GM18907 (cell line): ENCODE measurements at regions not wholly inside any gene's neighbourhood (a gene's known extent, or its start where the extent isn't known, plus 50 kb on each side); places are given as distances from the start of the nearest gene placed in this dataset.

Experiments used
- ATAC-seq: cut with Tn5 transposase; IDR thresholded peaks from one replicate; pipeline ENCODE4 v1.9.1; 2021; ENCODE audit warnings: mild to moderate bottlenecking, moderate library complexity; ENCODE audit not compliant: unreplicated experiment

DNA sequence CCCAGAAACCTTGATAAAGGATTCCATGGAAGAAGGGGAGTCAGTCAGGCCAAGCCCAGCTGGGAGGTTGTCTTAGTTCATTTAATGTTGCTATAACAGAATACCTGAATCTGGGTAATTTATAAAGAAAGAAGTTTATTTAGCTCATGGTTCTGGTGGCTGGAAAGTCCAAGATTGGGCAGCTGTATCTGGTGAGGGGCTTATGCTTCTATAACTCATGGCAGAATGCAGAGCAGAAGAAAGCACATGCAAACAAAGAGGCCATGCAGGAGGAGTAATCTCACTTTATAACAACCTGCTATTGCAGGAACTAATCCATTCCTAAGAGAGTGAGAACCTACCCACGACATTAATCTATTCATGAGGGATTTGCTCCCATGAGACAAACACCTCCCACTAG is 54.2 kb upstream of the ANKRD1 start:
- no peak for ATAC-seq

GRCh38 chr10:90977162-90977854 is 56.4 kb upstream of the ANKRD1 start:
- peak; percentile 91 for ATAC-seq

DNA sequence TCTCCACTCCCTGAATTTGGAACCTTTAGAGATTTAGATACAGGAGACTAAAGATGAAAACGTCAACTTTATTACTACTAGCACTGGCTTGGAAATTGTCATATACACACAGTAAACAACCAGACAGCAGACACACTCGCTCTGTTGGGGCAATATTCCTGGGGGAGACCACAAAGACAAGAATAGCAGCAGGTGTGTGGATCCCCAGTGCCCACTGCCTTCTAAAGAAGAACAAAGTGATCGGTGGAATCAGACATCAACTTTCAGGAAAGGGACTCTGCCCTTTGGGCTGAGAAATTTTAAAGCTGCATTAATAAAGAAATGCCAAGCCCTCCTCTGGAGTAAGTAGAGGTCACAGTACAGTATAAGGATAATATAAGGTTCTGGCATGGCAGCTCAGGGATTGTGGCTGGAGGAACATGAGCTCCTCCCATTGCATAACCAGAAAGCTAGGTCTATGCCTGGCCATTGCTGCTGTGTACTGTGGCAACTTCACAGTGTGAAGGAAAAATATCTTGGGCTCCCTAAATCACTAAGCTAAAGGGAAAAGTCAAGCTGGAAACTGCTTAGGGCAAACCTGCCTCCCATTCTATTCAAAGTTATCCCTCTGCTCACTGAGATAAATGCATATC is 57.1 kb upstream of the ANKRD1 start:
- ATAC-seq = peak; percentile 8

DNA sequence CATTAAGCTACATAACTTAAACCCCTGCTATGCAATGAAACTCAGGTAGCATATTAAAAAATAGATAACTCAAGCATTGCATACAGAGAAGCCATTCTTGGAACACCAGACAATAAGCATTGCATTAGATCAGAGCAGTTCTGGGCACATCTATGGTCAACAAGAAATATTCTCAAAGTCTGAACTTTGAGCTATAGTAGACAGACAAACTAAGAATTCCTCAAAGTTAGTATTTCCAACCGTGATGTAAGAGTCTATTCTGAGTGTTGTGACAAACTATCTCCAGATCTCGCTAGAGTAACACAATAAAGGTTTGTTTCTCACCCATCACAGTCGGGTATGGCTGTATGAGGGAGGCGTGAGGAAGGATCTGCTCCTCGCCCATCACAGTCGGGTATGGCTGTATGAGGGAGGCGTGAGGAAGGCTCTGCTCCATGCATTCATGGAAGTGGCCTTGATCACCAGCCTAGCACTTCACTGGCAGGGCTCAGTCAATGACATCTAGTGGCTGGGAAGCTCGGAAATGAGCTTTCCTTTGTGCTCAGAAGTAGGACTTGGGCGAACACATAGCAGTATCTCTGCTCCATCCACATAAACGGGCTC is 61.6 kb upstream of the ANKRD1 start:
- no peak for ATAC-seq

GRCh38 chr10:90983914-90984549 is 63.1 kb upstream of the ANKRD1 start:
- ATAC-seq = no peak

GRCh38 chr10:90984898-90985297 is 64.0 kb upstream of the ANKRD1 start:
- no peak for ATAC-seq

GRCh38 chr10:90985321-90985933 is 64.5 kb upstream of the ANKRD1 start:
- no peak for ATAC-seq

GRCh38 chr10:90986136-90986760 is 65.4 kb upstream of the ANKRD1 start:
- no peak for ATAC-seq

DNA sequence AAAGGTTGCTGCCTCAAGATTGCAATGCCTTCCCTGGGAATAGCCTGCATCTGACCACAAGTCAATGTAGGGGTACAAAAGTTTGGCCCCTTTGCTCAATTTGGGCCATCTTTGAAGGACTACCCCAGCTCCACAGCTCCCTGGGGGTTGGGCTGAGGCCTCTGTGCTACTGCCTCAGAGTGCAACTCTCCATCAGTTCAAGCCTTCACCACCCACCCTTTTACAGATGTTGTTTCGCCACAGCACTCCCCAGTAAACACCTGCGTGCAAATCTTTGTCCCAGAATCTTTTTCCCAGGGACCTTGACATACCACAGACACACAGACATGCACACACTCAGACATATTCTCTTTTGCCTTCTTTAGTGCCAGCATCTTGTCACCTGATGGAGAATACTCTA is 66.0 kb upstream of the ANKRD1 start:
- no peak for ATAC-seq

DNA sequence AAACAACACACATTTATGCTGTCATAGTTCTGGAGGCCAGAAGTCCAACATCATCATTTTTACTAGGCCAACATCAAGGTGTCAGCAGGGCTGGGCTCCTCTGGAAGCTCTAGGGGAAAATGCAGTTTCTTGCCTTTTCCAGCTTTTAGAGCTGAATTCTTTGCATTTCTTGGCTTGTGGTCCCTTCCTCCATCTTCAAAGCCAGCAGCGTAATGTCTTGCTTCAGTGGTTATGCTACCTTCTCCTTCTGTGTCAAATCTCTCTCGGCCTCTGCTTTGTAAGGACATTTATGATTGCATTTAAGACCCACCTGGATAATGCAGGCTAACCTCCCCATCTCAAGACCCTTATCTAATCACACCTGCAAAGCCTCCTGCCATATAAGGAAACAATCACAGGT is 66.5 kb upstream of the ANKRD1 start:
- ATAC-seq = no peak

- no peak for ATAC-seq
Observed at GRCh38 chr10:90988024-90988423, 67.1 kb upstream of the ANKRD1 start.

DNA sequence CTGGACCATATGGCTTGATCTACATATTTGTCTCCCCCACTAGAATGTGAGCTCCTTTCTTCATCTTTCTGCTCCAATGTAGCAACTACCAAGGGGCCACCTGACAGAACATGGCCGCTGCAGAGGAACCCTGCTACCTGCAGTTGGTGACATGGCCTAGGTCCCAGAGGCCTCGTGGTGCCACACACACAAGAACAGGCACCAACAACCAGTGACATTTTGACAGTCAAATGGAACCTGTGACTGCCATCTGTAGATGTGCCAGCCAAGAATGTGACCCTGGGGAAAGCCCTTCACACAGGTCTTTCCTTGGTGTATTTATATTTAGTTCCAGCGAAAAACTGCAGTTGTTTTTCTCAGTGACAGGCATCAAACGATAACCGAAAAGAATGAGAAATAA is 67.9 kb upstream of the ANKRD1 start:
- ATAC-seq = no peak

DNA sequence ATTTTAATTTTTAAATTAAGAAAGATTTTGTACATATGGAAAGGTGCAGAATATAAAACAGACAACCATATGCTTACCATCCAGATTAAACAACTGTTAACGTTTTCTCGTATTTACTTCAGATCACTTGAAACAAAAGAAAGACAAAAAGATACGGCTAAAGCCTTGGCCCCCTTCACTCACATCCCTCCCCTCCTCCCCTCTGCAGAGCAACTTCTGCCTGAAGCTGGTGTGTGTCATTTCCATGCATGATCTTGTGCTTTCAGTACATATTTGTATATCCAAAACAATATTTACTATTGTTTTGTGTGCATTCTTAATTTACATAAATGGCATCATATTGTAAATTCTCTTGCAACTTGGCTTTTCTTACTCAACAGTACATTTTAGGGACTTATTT is 68.5 kb upstream of the ANKRD1 start:
- no peak for ATAC-seq

DNA sequence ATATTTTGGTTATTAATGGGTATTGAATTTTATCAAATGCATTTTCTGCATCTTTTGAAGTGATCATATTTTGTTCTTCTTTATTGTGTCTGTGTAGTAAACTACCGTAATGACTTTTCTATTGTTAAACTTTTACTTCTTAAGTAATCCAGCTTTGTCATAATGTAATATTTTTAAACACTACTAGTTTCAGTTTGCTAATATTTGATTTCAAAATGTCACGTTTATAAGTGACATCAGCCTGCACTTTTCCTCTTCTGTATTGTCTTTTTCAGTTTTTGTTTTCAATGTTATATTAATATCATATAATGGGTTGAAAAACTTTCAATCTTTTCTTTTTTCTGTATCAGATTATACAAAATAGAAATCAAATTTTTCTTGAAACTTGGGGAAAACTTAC is 71.6 kb upstream of the ANKRD1 start:
- ATAC-seq = no peak

GRCh38 chr10:90993340-90993739 is 72.5 kb upstream of the ANKRD1 start:
- peak; percentile 48 for ATAC-seq

DNA sequence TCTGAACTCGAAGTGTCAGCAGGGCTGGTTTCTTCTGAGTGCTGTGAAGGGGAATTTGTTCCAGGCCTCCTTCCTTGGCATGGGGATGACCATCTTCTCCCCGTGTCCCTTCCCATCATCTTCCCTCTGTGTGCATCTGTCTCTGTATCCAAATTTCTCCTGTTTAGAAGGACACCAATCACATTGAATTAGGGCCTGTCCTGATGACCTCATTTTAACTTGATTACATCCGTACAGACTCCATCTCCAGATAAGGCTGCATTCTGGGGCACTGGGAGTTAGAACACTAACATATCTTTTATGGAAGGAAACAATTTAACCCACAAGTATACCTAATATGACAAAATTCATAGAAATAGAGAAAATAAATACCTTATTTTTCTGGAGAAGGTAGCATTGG is 76.8 kb upstream of the ANKRD1 start:
- ATAC-seq = no peak

- ATAC-seq = peak; percentile 20
Observed at GRCh38 chr10:90998733-90999511, 78.0 kb upstream of the ANKRD1 start.

- peak; percentile 63 for ATAC-seq
Observed at GRCh38 chr10:90999512-91000172, 78.8 kb upstream of the ANKRD1 start.

- ATAC-seq = no peak
Observed at GRCh38 chr10:91000470-91000869, 79.6 kb upstream of the ANKRD1 start.

GRCh38 chr10:91000985-91001384 is 80.1 kb upstream of the ANKRD1 start:
- ATAC-seq = no peak
